ENCODE measurements at regions not wholly inside any gene's neighbourhood (a gene's known extent, or its start where the extent isn't known, plus 50 kb on each side); places are given as distances from the start of the nearest gene placed in this dataset.

DNA sequence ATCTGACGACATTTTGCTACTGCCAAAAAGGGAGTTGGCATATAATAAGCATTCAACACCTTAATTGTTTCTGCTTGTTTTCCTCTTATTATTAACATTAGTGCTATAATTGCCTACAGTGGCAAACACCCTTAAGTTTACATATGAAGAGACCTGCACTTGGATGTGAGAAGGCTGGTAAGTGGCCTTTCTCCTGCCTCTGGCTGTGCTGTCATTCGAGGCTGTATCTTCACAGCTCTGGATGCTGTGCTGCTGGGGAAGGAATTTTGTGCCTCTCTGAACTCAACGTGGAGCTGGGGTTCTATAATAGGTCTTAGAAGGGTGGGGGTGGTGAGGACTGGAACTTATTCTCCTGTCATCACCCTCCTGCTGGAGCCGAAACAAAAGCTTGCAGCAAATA, 385.9 kb downstream of the EMP1 start:
- TF ChIP-seq POLR2A (IDR thresholded peaks at IDR 0.05; ENCODE audit: low read length) (no peak), GATA1 (IDR thresholded peaks at IDR 0.05; ENCODE audit: low read depth, low read length) (no peak)
- DNase-seq = no peak

DNA sequence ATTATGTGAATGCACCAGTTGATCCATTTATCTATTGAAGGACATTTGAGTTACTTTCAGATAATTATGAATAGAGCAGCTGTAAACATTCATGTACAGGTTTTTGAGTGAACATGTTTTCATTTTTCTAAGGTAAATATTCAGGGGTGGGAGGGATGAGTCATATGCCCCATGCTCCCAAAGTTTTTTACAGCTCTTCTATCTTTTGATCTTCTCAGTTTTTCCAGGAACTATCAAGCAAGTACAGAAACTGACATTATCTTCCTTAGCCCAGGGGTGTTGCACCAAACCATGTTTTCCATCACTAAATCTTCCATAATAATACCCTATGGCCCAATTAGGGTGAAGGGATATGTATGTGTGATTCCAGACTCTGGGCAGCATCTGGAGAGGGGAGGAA, 384.5 kb downstream of the EMP1 start:
- no peak for DNase-seq
- TF ChIP-seq POLR2A (IDR thresholded peaks at IDR 0.05; ENCODE audit: low read length) = no peak
- TF ChIP-seq GATA1 (IDR thresholded peaks at IDR 0.05; ENCODE audit: low read depth, low read length) = no peak

- no peak for DNase-seq
- TF ChIP-seq POLR2A (IDR thresholded peaks at IDR 0.05; ENCODE audit: low read length) = no peak
- no peak for TF ChIP-seq GATA1 (IDR thresholded peaks at IDR 0.05; ENCODE audit: low read depth, low read length)
Observed at GRCh38 chr12:13580206-13580605, 383.7 kb downstream of the EMP1 start.

DNA sequence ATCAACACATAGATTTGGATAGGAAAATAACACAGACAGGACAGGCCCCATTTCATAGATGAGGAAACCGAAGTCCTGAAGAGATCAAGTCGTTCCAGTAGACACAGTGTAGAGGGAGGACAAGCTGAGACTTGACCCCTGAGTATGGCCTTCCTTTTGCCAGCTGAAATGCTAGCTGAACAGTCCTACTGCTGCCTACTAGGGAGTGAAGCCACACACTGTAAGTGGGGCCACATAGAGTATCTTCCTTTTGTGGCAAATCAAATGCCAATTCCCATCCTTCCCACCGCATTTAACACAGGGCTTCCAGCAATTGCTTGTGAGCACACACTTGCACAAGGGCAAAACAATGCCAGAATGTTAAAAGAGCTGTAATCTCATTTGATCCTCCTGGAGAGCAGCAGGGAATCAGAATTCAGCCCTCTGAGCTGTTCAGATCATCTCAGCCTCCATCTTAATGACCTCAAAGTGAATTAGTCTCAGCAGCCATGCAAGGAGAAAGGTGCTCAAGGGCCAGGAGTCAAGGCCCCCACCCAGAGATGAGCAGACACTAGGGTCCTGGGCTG, 380.5 kb downstream of the EMP1 start:
- no peak for DNase-seq

DNA sequence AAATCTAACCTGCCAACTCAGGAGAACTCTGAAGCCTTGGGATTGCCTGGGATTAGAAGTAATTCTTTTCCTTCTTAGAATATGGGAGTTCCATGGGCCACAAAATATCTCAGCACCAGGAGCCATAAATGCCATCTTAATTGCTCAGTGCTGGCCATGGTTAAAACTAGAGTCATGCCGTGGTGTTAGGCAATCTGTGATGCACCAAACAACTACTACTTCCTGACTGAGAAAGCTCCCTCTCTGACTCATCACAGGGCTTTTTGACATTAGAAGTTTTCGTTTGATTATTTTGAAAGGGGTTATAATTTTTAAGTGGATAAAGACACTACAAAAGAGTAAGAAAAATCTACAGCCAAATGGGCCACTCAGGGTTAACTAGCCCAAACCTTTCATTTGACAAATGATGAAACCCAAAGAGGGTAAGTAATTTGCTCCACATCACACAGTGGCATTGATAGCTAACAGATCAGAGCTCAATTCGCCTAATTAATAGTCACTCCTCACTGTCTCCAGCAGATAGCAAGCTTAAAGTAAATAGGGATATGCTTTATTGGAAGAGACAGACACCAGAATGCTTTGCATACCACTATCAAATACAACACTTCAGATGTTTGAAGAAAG, 377.3 kb downstream of the EMP1 start:
- TF ChIP-seq GATA1 (IDR thresholded peaks at IDR 0.05; ENCODE audit: low read depth, low read length) (no peak), POLR2A (IDR thresholded peaks at IDR 0.05; ENCODE audit: low read length) (no peak)
- no peak for DNase-seq

More for the DNA sequence above, 380.5 kb downstream of the EMP1 start:
- TF ChIP-seq POLR2A (IDR thresholded peaks at IDR 0.05; ENCODE audit: low read length) = no peak
- no peak for TF ChIP-seq GATA1 (IDR thresholded peaks at IDR 0.05; ENCODE audit: low read depth, low read length)

DNA sequence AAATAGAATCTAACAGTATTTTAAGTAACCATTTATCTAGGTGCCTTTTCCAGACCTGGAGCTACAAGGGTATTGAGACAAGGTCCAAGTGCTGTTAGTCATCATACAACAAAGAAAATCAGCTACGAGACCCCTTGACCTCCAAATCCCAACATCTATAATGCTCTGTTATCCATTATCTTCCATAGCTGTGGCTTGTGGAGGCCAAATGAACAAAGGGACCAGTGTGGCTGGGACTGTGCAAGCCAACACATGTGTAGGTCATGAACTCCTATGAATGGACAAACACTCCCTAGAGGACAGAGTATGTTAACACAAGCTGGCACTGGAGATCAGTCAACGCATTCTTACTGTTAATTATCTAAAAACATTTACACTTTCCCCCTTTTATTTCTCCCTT, 374.5 kb downstream of the EMP1 start:
- DNase-seq = no peak
- TF ChIP-seq POLR2A (IDR thresholded peaks at IDR 0.05; ENCODE audit: low read length) (no peak), GATA1 (IDR thresholded peaks at IDR 0.05; ENCODE audit: low read depth, low read length) (no peak)

DNA sequence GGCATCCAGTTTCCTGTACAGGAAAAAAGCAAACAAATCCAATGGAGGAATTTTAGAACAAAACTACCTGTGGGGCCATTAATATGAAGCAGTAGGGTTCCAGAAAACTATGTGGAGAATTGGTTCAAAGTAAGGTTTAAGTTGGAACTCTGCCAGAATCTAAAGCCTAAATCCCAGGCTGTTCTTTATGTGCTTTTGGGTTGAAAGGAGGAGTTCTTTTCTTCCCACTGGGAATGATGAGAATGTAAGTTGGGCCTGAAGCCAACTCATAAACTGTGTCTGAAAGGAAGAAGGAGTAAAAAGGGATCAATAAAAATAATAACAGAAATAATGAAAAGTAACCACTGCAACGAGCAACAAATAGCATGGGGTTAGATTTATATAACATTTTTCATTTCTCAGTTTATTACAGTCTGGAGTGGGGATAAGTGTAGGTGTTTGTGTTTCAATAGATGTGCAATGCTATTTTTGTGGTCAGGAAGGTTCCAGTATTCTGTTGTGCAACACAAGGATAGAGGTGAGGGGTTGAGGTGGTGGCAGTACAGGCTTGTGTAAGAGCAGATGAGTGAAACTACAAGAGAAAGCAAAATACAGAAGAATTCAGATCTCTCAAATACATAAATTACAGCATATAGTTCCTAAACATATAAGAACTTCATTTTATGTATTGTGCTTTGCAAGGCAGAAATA, 373.6 kb downstream of the EMP1 start:
- no peak for DNase-seq
- TF ChIP-seq POLR2A (IDR thresholded peaks at IDR 0.05; ENCODE audit: low read length) = no peak
- no peak for TF ChIP-seq GATA1 (IDR thresholded peaks at IDR 0.05; ENCODE audit: low read depth, low read length)

- DNase-seq = no peak
- no peak for TF ChIP-seq GATA1 (IDR thresholded peaks at IDR 0.05; ENCODE audit: low read depth, low read length)
- TF ChIP-seq POLR2A (IDR thresholded peaks at IDR 0.05; ENCODE audit: low read length) = no peak
Observed at GRCh38 chr12:13566292-13566691, 369.8 kb downstream of the EMP1 start.

- TF ChIP-seq POLR2A (IDR thresholded peaks at IDR 0.05; ENCODE audit: low read length) (no peak), GATA1 (IDR thresholded peaks at IDR 0.05; ENCODE audit: low read depth, low read length) (no peak)
- no peak for DNase-seq
Observed at GRCh38 chr12:13564266-13564810, 367.8 kb downstream of the EMP1 start.

- TF ChIP-seq POLR2A (IDR thresholded peaks at IDR 0.05; ENCODE audit: low read length) = no peak
- no peak for TF ChIP-seq GATA1 (IDR thresholded peaks at IDR 0.05; ENCODE audit: low read depth, low read length)
- DNase-seq = no peak
Observed at GRCh38 chr12:13563743-13564125, 367.2 kb downstream of the EMP1 start.

- TF ChIP-seq GATA1 (IDR thresholded peaks at IDR 0.05; ENCODE audit: low read depth, low read length) (no peak), POLR2A (IDR thresholded peaks at IDR 0.05; ENCODE audit: low read length) (no peak)
- no peak for DNase-seq
Observed at GRCh38 chr12:13562915-13563742, 366.6 kb downstream of the EMP1 start.

DNA sequence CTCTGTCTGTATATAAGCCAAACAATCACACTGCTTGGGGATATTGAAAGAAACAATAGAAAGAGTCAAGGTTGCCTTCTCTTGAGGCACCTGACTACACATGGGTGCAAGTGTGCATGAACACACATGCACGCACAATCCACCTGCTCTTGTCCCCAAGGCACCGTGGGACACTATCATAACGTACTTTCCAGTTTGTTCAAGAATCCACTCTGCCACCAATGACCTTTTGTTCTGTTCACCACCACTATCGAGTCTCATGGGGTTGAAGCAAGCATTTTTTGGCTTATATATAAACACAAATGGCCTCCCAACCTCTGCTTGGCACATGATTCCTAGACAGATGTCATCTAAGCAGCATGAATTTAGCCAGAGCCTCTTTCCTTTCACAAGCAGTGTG, 365.4 kb downstream of the EMP1 start:
- TF ChIP-seq POLR2A (IDR thresholded peaks at IDR 0.05; ENCODE audit: low read length) (no peak), GATA1 (IDR thresholded peaks at IDR 0.05; ENCODE audit: low read depth, low read length) (no peak)
- DNase-seq = no peak

DNA sequence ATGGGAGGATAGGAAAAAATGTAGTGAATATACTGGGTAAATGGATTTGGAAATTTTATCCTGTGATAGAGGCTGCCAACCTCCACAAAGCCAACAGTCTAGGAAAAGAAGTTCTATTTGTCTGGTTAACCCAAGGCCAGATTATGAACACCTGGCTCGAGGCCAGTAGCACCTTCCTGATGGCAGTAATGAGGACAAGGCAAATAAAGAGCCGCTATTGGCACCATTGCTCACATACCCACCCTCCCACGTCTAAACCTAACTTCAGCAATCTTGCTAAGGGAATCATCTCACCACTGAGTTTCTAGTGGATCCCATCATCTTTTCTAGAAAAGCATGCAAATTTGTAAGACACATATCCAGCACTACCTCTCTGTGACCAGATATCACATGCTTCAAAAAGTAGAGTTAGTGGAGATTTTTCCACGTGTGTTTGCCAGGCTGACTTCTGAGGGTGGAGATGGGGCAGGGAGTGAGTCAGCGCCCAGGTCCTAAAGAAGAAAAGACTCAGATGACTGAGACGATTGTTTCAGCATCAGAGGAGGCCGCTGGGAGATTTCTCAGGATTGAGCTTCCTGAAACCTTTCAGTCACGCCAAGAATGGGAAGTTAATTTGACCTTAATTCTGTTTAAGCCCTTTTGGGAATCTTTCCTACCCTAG, 362.9 kb downstream of the EMP1 start:
- DNase-seq = no peak
- TF ChIP-seq GATA1 (IDR thresholded peaks at IDR 0.05; ENCODE audit: low read depth, low read length) (no peak), POLR2A (IDR thresholded peaks at IDR 0.05; ENCODE audit: low read length) (no peak)

All from erythroblast (primary cell).